ENCODE measurements at regions not wholly inside any gene's neighbourhood (a gene's known extent, or its start where the extent isn't known, plus 50 kb on each side); places are given as distances from the start of the nearest gene placed in this dataset.

GRCh38 chr3:1600700-1601418, 497.8 kb upstream of the CNTN4 start:
- H3K4me3 ChIP-seq (ENCODE audit: low read depth, low read length) = no peak overlapping the region
- TF ChIP-seq, protein P1, sequence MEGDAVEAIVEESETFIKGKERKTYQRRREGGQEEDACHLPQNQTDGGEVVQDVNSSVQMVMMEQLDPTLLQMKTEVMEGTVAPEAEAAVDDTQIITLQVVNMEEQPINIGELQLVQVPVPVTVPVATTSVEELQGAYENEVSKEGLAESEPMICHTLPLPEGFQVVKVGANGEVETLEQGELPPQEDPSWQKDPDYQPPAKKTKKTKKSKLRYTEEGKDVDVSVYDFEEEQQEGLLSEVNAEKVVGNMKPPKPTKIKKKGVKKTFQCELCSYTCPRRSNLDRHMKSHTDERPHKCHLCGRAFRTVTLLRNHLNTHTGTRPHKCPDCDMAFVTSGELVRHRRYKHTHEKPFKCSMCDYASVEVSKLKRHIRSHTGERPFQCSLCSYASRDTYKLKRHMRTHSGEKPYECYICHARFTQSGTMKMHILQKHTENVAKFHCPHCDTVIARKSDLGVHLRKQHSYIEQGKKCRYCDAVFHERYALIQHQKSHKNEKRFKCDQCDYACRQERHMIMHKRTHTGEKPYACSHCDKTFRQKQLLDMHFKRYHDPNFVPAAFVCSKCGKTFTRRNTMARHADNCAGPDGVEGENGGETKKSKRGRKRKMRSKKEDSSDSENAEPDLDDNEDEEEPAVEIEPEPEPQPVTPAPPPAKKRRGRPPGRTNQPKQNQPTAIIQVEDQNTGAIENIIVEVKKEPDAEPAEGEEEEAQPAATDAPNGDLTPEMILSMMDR (IDR thresholded peaks at IDR 0.05; ENCODE audit: insufficient read depth, low read length) = no peak
- no peak for DNase-seq (ENCODE audit: low read depth)

DNA sequence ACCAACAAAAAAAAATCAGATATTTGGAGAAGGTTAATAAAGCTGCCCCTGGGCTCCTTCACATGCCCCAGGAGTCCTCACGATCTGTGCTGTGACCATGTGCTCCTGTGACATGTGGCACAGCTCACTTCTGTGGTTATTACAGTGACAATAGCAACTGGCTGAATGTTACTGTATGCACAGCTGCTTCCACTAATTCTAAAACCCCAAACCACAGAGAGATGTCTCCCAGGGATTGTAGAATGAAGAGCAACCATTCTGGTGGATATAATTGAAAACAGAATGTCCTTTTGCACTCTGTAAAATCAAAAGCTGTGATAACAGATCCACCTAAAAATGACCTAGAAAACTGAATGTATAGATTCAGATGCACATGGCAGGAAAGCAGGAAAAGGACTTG, 489.2 kb upstream of the CNTN4 start:
- H3K4me3 ChIP-seq (ENCODE audit: low read depth, low read length) = no peak overlapping the region
- TF ChIP-seq, protein P1 (IDR thresholded peaks at IDR 0.05; ENCODE audit: insufficient read depth, low read length) = no peak
- DNase-seq (ENCODE audit: low read depth) = no peak

DNA sequence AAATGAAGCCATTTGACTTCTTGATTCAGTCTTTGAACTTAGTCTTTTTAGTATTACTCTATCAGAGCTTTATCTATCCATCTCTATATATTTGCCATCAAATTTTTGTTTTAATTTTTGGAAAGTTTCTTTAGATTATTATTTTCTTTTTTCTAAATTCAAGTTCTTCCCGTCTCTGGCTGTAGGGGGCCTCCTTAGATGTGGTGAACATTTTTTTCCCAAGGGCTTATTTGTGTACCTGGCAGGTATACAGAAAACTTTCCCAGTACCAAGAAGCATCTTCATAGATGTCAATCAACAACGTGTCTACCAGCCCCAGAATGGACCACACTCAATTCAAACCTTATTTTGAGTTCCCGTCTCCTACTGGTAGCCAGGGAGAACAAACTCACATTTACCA, 486.8 kb upstream of the CNTN4 start:
- no peak overlapping the region for H3K4me3 ChIP-seq (ENCODE audit: low read depth, low read length)
- no peak for DNase-seq (ENCODE audit: low read depth)
- TF ChIP-seq, protein P1 (IDR thresholded peaks at IDR 0.05; ENCODE audit: insufficient read depth, low read length) = no peak

GRCh38 chr3:1613962-1614361, 484.7 kb upstream of the CNTN4 start:
- TF ChIP-seq, protein P1 (IDR thresholded peaks at IDR 0.05; ENCODE audit: insufficient read depth, low read length) = no peak
- H3K4me3 ChIP-seq (ENCODE audit: low read depth, low read length) = no peak overlapping the region
- no peak for DNase-seq (ENCODE audit: low read depth)

- no peak overlapping the region for H3K4me3 ChIP-seq (ENCODE audit: low read depth, low read length)
- TF ChIP-seq, protein P1 (IDR thresholded peaks at IDR 0.05; ENCODE audit: insufficient read depth, low read length) = no peak
- no peak for DNase-seq (ENCODE audit: low read depth)
These were observed 481.9 kb upstream of the CNTN4 start for GRCh38 chr3:1616744-1617143.

- no peak overlapping the region for H3K4me3 ChIP-seq (ENCODE audit: low read depth, low read length)
- TF ChIP-seq, protein P1 (IDR thresholded peaks at IDR 0.05; ENCODE audit: insufficient read depth, low read length) = no peak
- DNase-seq (ENCODE audit: low read depth) = no peak
These were observed 474.8 kb upstream of the CNTN4 start for GRCh38 chr3:1623896-1624295.

DNA sequence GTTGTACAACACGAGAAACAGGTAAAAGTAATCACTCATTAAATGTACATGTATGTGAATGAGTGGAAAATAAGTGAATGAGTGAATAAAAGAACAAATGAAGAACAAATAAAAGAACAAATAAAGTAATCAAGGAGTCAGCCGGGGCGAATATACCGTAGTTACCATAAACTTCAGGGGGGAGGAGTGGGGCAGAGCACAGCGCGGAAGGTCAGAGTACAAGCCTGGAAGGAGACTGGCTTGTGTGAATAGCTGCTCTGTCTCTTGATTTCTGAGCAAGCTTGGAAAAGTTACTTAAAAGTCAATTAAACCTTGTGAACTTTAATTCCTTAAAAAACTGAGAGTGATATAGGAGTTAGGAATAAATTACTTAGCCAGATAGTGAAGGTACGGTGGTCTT, 466.5 kb upstream of the CNTN4 start:
- no peak overlapping the region for H3K4me3 ChIP-seq (ENCODE audit: low read depth, low read length)
- TF ChIP-seq, protein P1 (IDR thresholded peaks at IDR 0.05; ENCODE audit: insufficient read depth, low read length) = no peak
- no peak for DNase-seq (ENCODE audit: low read depth)
